Esophagus muscularis mucosa (tissue), 4 donors: ENCODE measurements at regions not wholly inside any gene's neighbourhood (a gene's known extent, or its start where the extent isn't known, plus 50 kb on each side); places are given as distances from the start of the nearest gene placed in this dataset.

Experiments
- CTCF ChIP-seq, 3 experiments: fragments of 200-600 bp in 2 of 3; fragments of 450-650 bp in 1 of 3; sonication (generic) in 2 of 3; IDR thresholded peaks; one replicate each; pipeline ENCODE4 v1.5.1; 2017 to 2019; ENCODE audit warnings: antibody characterized with exemption in 3 of 3, mild to moderate bottlenecking in 2 of 3, moderate library complexity in 1 of 3
- EP300 ChIP-seq: sonication (generic); formaldehyde crosslinking; IDR thresholded peaks from one replicate; pipeline ENCODE4 v1.6.1; 2017; ENCODE audit warnings: antibody characterized with exemption
- POLR2A ChIP-seq: fragments of 450-650 bp; IDR thresholded peaks from one replicate; pipeline ENCODE4 v1.6.1; 2017; ENCODE audit warnings: antibody characterized with exemption, moderate library complexity, mild to moderate bottlenecking, low read depth
- POLR2AphosphoS5 ChIP-seq, 2 donors: sonication (generic); formaldehyde crosslinking; IDR thresholded peaks; one replicate each; pipeline ENCODE4 v1.6.1; 2017; ENCODE audit warnings: antibody characterized with exemption in 2 of 2

GRCh38 chr5:130462516-130462915 lies 558.3 kb downstream of the CHSY3 start:
- no peak for TF ChIP-seq CTCF (IDR thresholded peaks at IDR 0.05)
- no peak for TF ChIP-seq POLR2A
- no peak for TF ChIP-seq POLR2AphosphoS5 (IDR thresholded peaks at IDR 0.05)
- TF ChIP-seq EP300, result no peak
